ENCODE measurements at regions not wholly inside any gene's neighbourhood (a gene's known extent, or its start where the extent isn't known, plus 50 kb on each side); places are given as distances from the start of the nearest gene placed in this dataset.
"Not testable (repeated sequence)": the region's sequence is repeated elsewhere in the genome, so short reads cannot be mapped to it uniquely, and the experiment has no call there.

DNA sequence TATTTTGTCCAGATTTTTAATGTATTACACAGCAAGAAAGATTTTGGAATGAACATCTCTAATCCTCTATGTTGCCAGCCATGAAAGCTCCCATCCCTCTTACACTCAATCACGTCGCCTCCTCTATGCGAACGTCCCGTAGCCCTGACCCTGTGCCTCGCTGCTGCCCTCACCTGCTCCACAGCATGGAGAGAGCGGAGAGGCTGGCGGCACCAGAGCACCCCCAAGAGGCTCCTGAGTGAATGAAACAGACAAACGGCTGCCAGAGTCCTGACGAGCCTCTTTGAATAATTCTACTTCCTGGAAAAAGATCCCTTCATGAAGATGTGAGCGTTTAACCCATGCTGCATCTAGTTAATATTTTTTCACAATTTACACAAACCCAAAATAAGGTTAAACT, 111.1 kb downstream of the GOLGA6L6 start:
- TF ChIP-seq EZH2 (IDR thresholded peaks at IDR 0.05; ENCODE audit: low read depth, low read length, severe bottlenecking); POLR2A (IDR thresholded peaks at IDR 0.05; ENCODE audit: control extremely low read depth in 1 of 2, low read depth in 2 of 2, low read length in 2 of 2); CTCF (IDR thresholded peaks at IDR 0.05; ENCODE audit: control extremely low read depth in 1 of 3, insufficient read depth in 1 of 3, low read depth in 1 of 3, low read length in 3 of 3); GABPA (IDR thresholded peaks at IDR 0.05; ENCODE audit: borderline replicate concordance, insufficient read depth, low read length); EP300 (IDR thresholded peaks at IDR 0.05; ENCODE audit: borderline replicate concordance in 1 of 2, low read depth in 2 of 2, low read length in 2 of 2); YY1 (IDR thresholded peaks at IDR 0.05; ENCODE audit: low read depth, low read length): not testable (repeated sequence)
